Upper lobe of left lung (tissue), 6 donors: ENCODE measurements at regions not wholly inside any gene's neighbourhood (a gene's known extent, or its start where the extent isn't known, plus 50 kb on each side); places are given as distances from the start of the nearest gene placed in this dataset.

ENCODE experiments used
- ATAC-seq, 2 donors: fragments of 200-7000 bp; cut with Tn5 transposase; one replicate each; pipeline ENCODE4 v1.9.1; 2022; ENCODE audit warnings: mild to moderate bottlenecking in 2 of 2, moderate library complexity in 2 of 2; ENCODE audit not compliant: low FRiP score in 2 of 2
- DNase-seq, 2 donors: peaks; one replicate each; pipeline ENCODE4 v3.0.0-alpha.2; 2019 to 2020
- H3K27ac ChIP-seq, 4 donors: fragments of 200-600 bp; sonication (generic); one replicate each; pipeline ENCODE4 v1.5.1; 2016 to 2019
- H3K27me3 ChIP-seq, 4 donors: fragments of 200-600 bp; sonication (generic); one replicate each; pipeline ENCODE4 v1.5.1; 2017 to 2019
- H3K36me3 ChIP-seq, 4 donors: fragments of 200-600 bp; sonication (generic); one replicate each; pipeline ENCODE4 v1.5.1; 2016 to 2019
- H3K4me1 ChIP-seq, 4 donors: fragments of 200-600 bp; sonication (generic); one replicate each; pipeline ENCODE4 v1.5.1; 2018 to 2019
- H3K4me3 ChIP-seq, 4 donors: fragments of 200-600 bp; sonication (generic); one replicate each; pipeline ENCODE4 v1.5.1; 2017 to 2019; ENCODE audit warnings: mild to moderate bottlenecking in 2 of 4, moderate library complexity in 1 of 4
- H3K9me3 ChIP-seq, 4 donors: fragments of 200-600 bp; sonication (generic); one replicate each; pipeline ENCODE4 v1.5.1; 2018 to 2019
- CTCF ChIP-seq, 6 experiments: fragments of 450-650 bp in 4 of 6; fragments of 200-600 bp in 2 of 6; sonication (generic) in 2 of 6; IDR thresholded peaks; one replicate each; pipeline ENCODE4 v1.5.1; 2016 to 2019; ENCODE audit warnings: antibody characterized with exemption in 6 of 6
- EP300 ChIP-seq, 4 donors: sonication (generic); formaldehyde crosslinking; IDR thresholded peaks; one replicate each; pipeline ENCODE4 v1.5.1; 2017; ENCODE audit warnings: antibody characterized with exemption in 4 of 4, control low read depth in 2 of 4
- POLR2A ChIP-seq, 4 donors: fragments of 450-650 bp; IDR thresholded peaks; one replicate each; pipeline ENCODE4 v1.5.1; 2016 to 2017; ENCODE audit warnings: antibody characterized with exemption in 4 of 4, mild to moderate bottlenecking in 2 of 4
- POLR2AphosphoS5 ChIP-seq, 2 donors: sonication (generic); formaldehyde crosslinking; IDR thresholded peaks; one replicate each; pipeline ENCODE4 v1.5.1; 2017; ENCODE audit warnings: antibody characterized with exemption in 2 of 2
- WGBS, 2 donors: methylation state at CpG; one replicate each; pipeline ENCODE4 v1.1.5; 2017 to 2018; 5-methylcytosine and 5-hydroxymethylcytosine counted together
- donor health status: DM: no; HTN: no; CAD: no; lungs with moderate emphysema.
- donor health status: DM: no; HTN: yes; CAD: no; lungs with severe emphysema.

DNA sequence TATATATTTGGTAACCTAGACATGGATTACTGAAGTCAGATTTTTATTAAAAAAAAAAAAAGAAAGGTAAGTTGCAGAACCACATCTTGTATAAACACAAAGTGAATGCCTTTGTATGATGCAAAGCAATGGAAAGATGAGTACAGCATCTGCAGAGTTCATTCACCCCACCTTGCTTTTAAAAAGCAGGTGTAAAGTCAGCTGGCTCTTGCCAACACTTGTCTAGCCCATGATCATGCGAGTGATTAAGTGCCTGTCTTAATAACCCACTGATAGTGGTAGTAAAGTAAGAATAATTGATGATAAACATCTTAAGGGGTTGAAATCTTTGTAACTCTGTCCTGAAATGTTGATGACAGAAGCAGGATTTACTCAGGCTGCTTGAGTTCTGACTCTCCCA is 710.4 kb downstream of the EFNB2 start:
- H3K36me3 ChIP-seq = no peaks in the 10 kb centered on the region
- 88 to 91% methylated on average over 1 of the region's 1 CpG for WGBS, 2 donors
- H3K4me3 ChIP-seq = no peak overlapping the region
- ATAC-seq (no peak), DNase-seq (no peak)
- H3K9me3 ChIP-seq = no peaks in the 10 kb centered on the region
- no peaks in the 10 kb centered on the region for H3K27me3 ChIP-seq
- TF ChIP-seq POLR2AphosphoS5 (IDR thresholded peaks at IDR 0.05) (no peak), POLR2A (IDR thresholded peaks at IDR 0.05) (no peak), CTCF (IDR thresholded peaks at IDR 0.05) (no peak), EP300 (IDR thresholded peaks at IDR 0.05) (no peak)
- H3K27ac ChIP-seq = no peak overlapping the region
- H3K4me1 ChIP-seq = no peaks in the 10 kb centered on the region

- no peak for TF ChIP-seq EP300 (IDR thresholded peaks at IDR 0.05)
- no peak for TF ChIP-seq CTCF (IDR thresholded peaks at IDR 0.05)
- TF ChIP-seq POLR2A (IDR thresholded peaks at IDR 0.05) = no peak
- no peak for TF ChIP-seq POLR2AphosphoS5 (IDR thresholded peaks at IDR 0.05)
- WGBS, 2 donors = 88 to 96% methylated on average over 2 of the region's 2 CpGs
Measured at GRCh38 chr13:105821337-105821736, 714.1 kb downstream of the EFNB2 start.

DNA sequence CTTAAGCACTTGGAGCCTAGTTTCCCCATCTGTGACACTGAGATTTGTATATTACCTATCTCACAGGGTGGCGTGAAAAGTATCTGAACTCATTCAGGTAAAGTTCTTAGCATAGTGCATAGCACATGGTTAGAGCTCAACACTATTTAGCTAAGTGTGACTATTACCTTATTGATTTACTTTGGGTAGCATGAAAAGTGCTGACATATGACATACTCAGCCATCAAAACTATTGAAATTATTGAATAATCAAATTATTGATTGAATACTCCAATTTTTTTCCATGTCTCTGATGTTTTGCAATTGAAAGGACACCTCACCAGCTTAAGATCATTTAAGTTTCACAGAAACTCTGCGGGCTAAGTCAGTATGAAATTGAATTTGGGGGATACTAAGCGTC is 715.0 kb downstream of the EFNB2 start:
- TF ChIP-seq EP300 (IDR thresholded peaks at IDR 0.05) = no peak
- no peak for TF ChIP-seq CTCF (IDR thresholded peaks at IDR 0.05)
- no peak for TF ChIP-seq POLR2A (IDR thresholded peaks at IDR 0.05)
- no peak for TF ChIP-seq POLR2AphosphoS5 (IDR thresholded peaks at IDR 0.05)
- 73 to 78% methylated on average over 3 of the region's 3 CpGs for WGBS, 2 donors

More at GRCh38 chr13:105821337-105821736, 714.1 kb downstream of the EFNB2 start:
- DNase-seq = no peak
- no peaks in the 10 kb centered on the region for H3K4me1 ChIP-seq
- no peak for ATAC-seq
- H3K27me3 ChIP-seq = no peaks in the 10 kb centered on the region
- no peak overlapping the region for H3K27ac ChIP-seq
- H3K36me3 ChIP-seq = no peaks in the 10 kb centered on the region
- no peaks in the 10 kb centered on the region for H3K9me3 ChIP-seq
- H3K4me3 ChIP-seq = no peak overlapping the region

GRCh38 chr13:105817498-105817897 is 718.0 kb downstream of the EFNB2 start:
- ATAC-seq = no peak
- H3K9me3 ChIP-seq = no peaks in the 10 kb centered on the region
- DNase-seq = no peak
- H3K27me3 ChIP-seq = no peaks in the 10 kb centered on the region
- no peaks in the 10 kb centered on the region for H3K4me1 ChIP-seq
- WGBS, 2 donors = 70 to 71% methylated on average over 4 of the region's 4 CpGs
- H3K27ac ChIP-seq = no peak overlapping the region
- H3K4me3 ChIP-seq = no peak overlapping the region
- TF ChIP-seq CTCF (IDR thresholded peaks at IDR 0.05) (no peak), POLR2A (IDR thresholded peaks at IDR 0.05) (no peak), EP300 (IDR thresholded peaks at IDR 0.05) (no peak), POLR2AphosphoS5 (IDR thresholded peaks at IDR 0.05) (no peak)
- no peaks in the 10 kb centered on the region for H3K36me3 ChIP-seq

More for the DNA sequence above, 715.0 kb downstream of the EFNB2 start:
- Histone ChIP-seq H3K4me3 (no peak overlapping the region), H3K27ac (no peak overlapping the region), H3K36me3 (no peaks in the 10 kb centered on the region), H3K9me3 (no peaks in the 10 kb centered on the region), H3K4me1 (no peaks in the 10 kb centered on the region), H3K27me3 (no peaks in the 10 kb centered on the region)
- DNase-seq = no peak
- no peak for ATAC-seq

DNA sequence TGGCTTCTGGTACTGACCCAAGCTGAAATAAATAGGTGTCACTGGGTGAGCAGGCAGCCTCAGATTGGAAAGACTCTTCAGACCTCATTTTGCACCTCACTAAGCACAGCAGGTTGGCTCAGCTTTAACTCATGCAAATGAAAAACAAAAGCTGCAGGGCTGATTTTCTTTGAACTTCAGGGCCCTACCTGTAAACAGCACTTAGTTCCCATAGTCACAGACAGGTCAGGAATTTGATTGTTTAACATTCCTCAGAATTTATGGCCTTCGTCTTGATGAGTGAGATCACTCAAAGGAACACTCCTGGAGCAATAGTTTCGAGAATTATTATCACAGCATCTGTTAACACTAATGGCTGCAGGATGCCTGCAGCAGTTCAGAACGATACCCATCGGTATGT is 718.5 kb downstream of the EFNB2 start:
- DNase-seq (no peak), ATAC-seq (no peak)
- Histone ChIP-seq H3K4me3 (no peak overlapping the region), H3K36me3 (no peaks in the 10 kb centered on the region), H3K9me3 (no peaks in the 10 kb centered on the region), H3K27ac (no peak overlapping the region), H3K27me3 (no peaks in the 10 kb centered on the region), H3K4me1 (no peaks in the 10 kb centered on the region)
- TF ChIP-seq EP300 (IDR thresholded peaks at IDR 0.05) (no peak), POLR2A (IDR thresholded peaks at IDR 0.05) (no peak), CTCF (IDR thresholded peaks at IDR 0.05) (no peak), POLR2AphosphoS5 (IDR thresholded peaks at IDR 0.05) (no peak)
- WGBS, 2 donors = 66 to 86% methylated on average over 4 of the region's 4 CpGs
